K562 (cell line): ENCODE measurements at regions not wholly inside any gene's neighbourhood (a gene's known extent, or its start where the extent isn't known, plus 50 kb on each side); places are given as distances from the start of the nearest gene placed in this dataset.

ENCODE experiments used
- ATAC-seq: fragments of 200-7000 bp; cut with Tn5 transposase; 3 replicates; pipeline ENCODE4 v1.9.1; 2020; ENCODE audit warnings: moderate library complexity
- BruUV-seq: library from RNA; stranded (reverse); fragments of 400-500 nt; replicated peaks from 2 replicates; lab custom pipeline; 2021; lab: Mats Ljungman, UMichigan
- CTCF ChIA-PET: fragments of 300-600 bp; formaldehyde crosslinking; extraction: SDS; loops from one replicate; lab custom pipeline; 2021; ENCODE audit warnings: low intra/inter-chr PET ratio; lab: Yijun Ruan, JAX
- POLR2A ChIA-PET: fragments of 300-600, 350-650 bp; sonication (Branson Sonifier 250); formaldehyde crosslinking; extraction: SDS; loops from one replicate; lab custom pipeline; 2021; ENCODE audit warnings: antibody characterized with exemption, inconsistent platforms; lab: Yijun Ruan, JAX
- DNase-seq, 4 experiments: peaks; one replicate each; pipeline versions ENCODE4 v3.0.0 to v3.0.0-alpha.2; 2011 to 2018; ENCODE audit warnings: low spot score in 3 of 4, mixed read lengths in 3 of 4; ENCODE audit errors: extremely low read depth in 1 of 4
- FAIRE-seq: peaks from 2 replicates; lab custom pipeline; 2011; peaks lifted over from hg19 to GRCh38; lab: Jason Lieb, UNC
- H2AFZ ChIP-seq: 2 replicates; pipeline ENCODE4 v1.6.0; 2011; ENCODE audit warnings: low read depth, low read length, control low read depth, inconsistent platforms
- H3K27ac ChIP-seq: fragments of 200-600 bp; 3 replicates; pipeline ENCODE4 v1.8.0; 2011; ENCODE audit warnings: low read depth, mild to moderate bottlenecking, control low read depth, inconsistent platforms, low read length, moderate library complexity, mixed read lengths; ENCODE audit errors: extremely low read depth
- H3K27me3 ChIP-seq, 2 experiments: fragments of 300-600 bp in 1 of 2; 2 replicates in 1 of 2; 3 replicates in 1 of 2; pipeline versions ENCODE4 v1.6.0 to v1.8.0; 2011; ENCODE audit warnings: inconsistent platforms in 2 of 2, low read length in 2 of 2, mild to moderate bottlenecking in 1 of 2, mixed read lengths in 1 of 2, moderate library complexity in 1 of 2; ENCODE audit not compliant: control insufficient read depth in 2 of 2, insufficient read depth in 2 of 2
- H3K36me3 ChIP-seq: fragments of 300-600 bp; 3 replicates; pipeline ENCODE4 v1.8.0; 2011; ENCODE audit warnings: mild to moderate bottlenecking, low read length, inconsistent platforms; ENCODE audit not compliant: control insufficient read depth, insufficient read depth
- H3K4me1 ChIP-seq, 2 experiments: fragments of 200-600 bp in 1 of 2; replicated peaks in 1 of 2; 2 replicates in 1 of 2; 3 replicates in 1 of 2; pipeline versions ENCODE4 v1.5.1 to v1.8.0; 2011; ENCODE audit warnings: inconsistent platforms in 2 of 2, low read length in 2 of 2, mild to moderate bottlenecking in 1 of 2, mixed read lengths in 1 of 2, moderate library complexity in 1 of 2; ENCODE audit not compliant: control insufficient read depth in 2 of 2, insufficient read depth in 2 of 2
- H3K4me2 ChIP-seq: 2 replicates; pipeline ENCODE4 v1.6.1; 2011; ENCODE audit warnings: low read length, control low read depth, inconsistent platforms, mixed read lengths; ENCODE audit not compliant: insufficient read depth
- H3K4me3 ChIP-seq: fragments of 200-600 bp; sonication (generic), shearing (Covaris generic); 2 replicates; pipeline ENCODE4 v1.5.1; 2016; ENCODE audit warnings: control low read depth, inconsistent platforms
- H3K79me2 ChIP-seq: fragments of 200-600 bp; 3 replicates; pipeline ENCODE4 v1.8.0; 2011; ENCODE audit warnings: low read length, inconsistent platforms; ENCODE audit not compliant: control insufficient read depth, insufficient read depth
- H3K9ac ChIP-seq, 2 experiments: 2 replicates each; pipeline versions ENCODE4 v1.6.0 to v1.6.1; 2011; ENCODE audit warnings: low read depth in 2 of 2, low read length in 2 of 2, control low read depth in 1 of 2, inconsistent platforms in 1 of 2, mild to moderate bottlenecking in 1 of 2, mixed read lengths in 1 of 2; ENCODE audit not compliant: insufficient read depth in 1 of 2
- H3K9me1 ChIP-seq: one replicate; pipeline ENCODE4 v1.6.0; 2011; ENCODE audit warnings: inconsistent platforms, mild to moderate bottlenecking, low read length, moderate library complexity; ENCODE audit not compliant: control insufficient read depth, insufficient read depth
- H3K9me3 ChIP-seq: replicated peaks from 2 replicates; pipeline ENCODE4 v1.5.1; 2011; ENCODE audit warnings: low read depth, low read length, inconsistent platforms; ENCODE audit not compliant: control insufficient read depth, insufficient read depth
- H4K20me1 ChIP-seq: replicated peaks from 2 replicates; pipeline ENCODE4 v1.6.1; 2011; ENCODE audit warnings: low read length, inconsistent platforms, mixed read lengths; ENCODE audit not compliant: control insufficient read depth, insufficient read depth
- ETV6 ChIP-seq, 3 experiments: fragments of 150-350 bp in 1 of 3; sonication (generic) in 1 of 3; formaldehyde crosslinking in 1 of 3; IDR thresholded peaks; 2 replicates each; pipeline versions ENCODE4 v1.6.1 to v1.8.0; 2014 to 2022; ENCODE audit warnings: borderline replicate concordance in 2 of 3, low read depth in 2 of 3, antibody characterized with exemption in 1 of 3, low read length in 1 of 3, mild to moderate bottlenecking in 1 of 3, missing genetic modification reagents in 1 of 3
- FOXK2 ChIP-seq, 2 experiments: fragments of 450-650 bp; IDR thresholded peaks in 1 of 2; conservative IDR thresholded peaks in 1 of 2; 2 replicates each; pipeline ENCODE4 v1.6.1; 2016; ENCODE audit warnings: low read depth in 2 of 2, mild to moderate bottlenecking in 1 of 2
- FOXP1 ChIP-seq: sonication (generic); formaldehyde crosslinking; IDR thresholded peaks from 2 replicates; pipeline ENCODE4 v1.8.0; 2022; ENCODE audit warnings: mild to moderate bottlenecking, missing genetic modification reagents
- HDAC6 ChIP-seq: IDR thresholded peaks from 2 replicates; pipeline ENCODE4 v1.6.1; 2012; ENCODE audit warnings: low read depth, mild to moderate bottlenecking, control low read depth, inconsistent platforms, low read length, moderate library complexity
- MEF2D ChIP-seq: conservative IDR thresholded peaks from 2 replicates; pipeline ENCODE4 v1.6.1; 2016; ENCODE audit warnings: low read depth, missing genetic modification characterization, missing compliant biosample characterization
- MYNN ChIP-seq, 2 experiments: sonication (generic); formaldehyde crosslinking in 1 of 2; IDR thresholded peaks; 2 replicates each; pipeline versions ENCODE4 v1.5.0 to v1.6.1; 2016 to 2020; ENCODE audit warnings: antibody characterized with exemption in 1 of 2, missing genetic modification reagents in 1 of 2
- PRPF4 ChIP-seq: fragments of 200-400 bp; formaldehyde crosslinking; IDR thresholded peaks from one replicate; pipeline ENCODE4 v1.6.1; 2017; ENCODE audit warnings: low read length, low read depth, mild to moderate bottlenecking; ENCODE audit not compliant: insufficient read depth, poor library complexity, severe bottlenecking
- PTBP1 ChIP-seq: fragments of 200-400 bp; formaldehyde crosslinking; IDR thresholded peaks from 2 replicates; pipeline ENCODE4 v1.6.1; 2017; ENCODE audit warnings: low read depth, low read length
- SIN3B ChIP-seq: fragments of 450-650 bp; IDR thresholded peaks from 2 replicates; pipeline ENCODE4 v1.6.1; 2017; ENCODE audit warnings: low read depth, mild to moderate bottlenecking, moderate library complexity
- ZNF253 ChIP-seq: fragments of 250-450 bp; sonication (Bioruptor Pico); conservative IDR thresholded peaks from 2 replicates; pipeline ENCODE4 v1.6.1; 2021; ENCODE audit warnings: mild to moderate bottlenecking
- ZNF79 ChIP-seq: fragments of 250-450 bp; sonication (Bioruptor Pico); IDR thresholded peaks from 2 replicates; pipeline ENCODE4 v1.4.0; 2020; ENCODE audit warnings: low read depth, mild to moderate bottlenecking, moderate library complexity
- WGBS: fragments of 100-300 bp; shearing (Covaris generic); methylation state at CpG from one replicate; pipeline ENCODE4 v1.1.6; 2016; ENCODE audit warnings: low coverage, mixed read lengths; ENCODE audit not compliant: insufficient coverage; ENCODE audit errors: missing lambda C conversion rate; 5-methylcytosine and 5-hydroxymethylcytosine counted together
- in situ Hi-C: fragments of 300-500 bp; cut with MboI; formaldehyde crosslinking; loops from 4 replicates; pipeline ENCODE4 v1.15.0; 2018; ENCODE audit warnings: inconsistent platforms, mixed read lengths
- intact Hi-C: fragments of 100-400 bp; cut with micrococcal nuclease; formaldehyde crosslinking; loops from 2 replicates; pipeline ENCODE4 v1.14.2; 2022
- TF ChIP-seq, protein P1 (sequence below): fragments of 250-450 bp; sonication (Bioruptor Pico); IDR thresholded peaks from 2 replicates; pipeline ENCODE4 v1.8.0; 2021; ENCODE audit warnings: borderline replicate concordance, mild to moderate bottlenecking, moderate library complexity; ENCODE audit not compliant: poor library complexity, severe bottlenecking

DNA sequence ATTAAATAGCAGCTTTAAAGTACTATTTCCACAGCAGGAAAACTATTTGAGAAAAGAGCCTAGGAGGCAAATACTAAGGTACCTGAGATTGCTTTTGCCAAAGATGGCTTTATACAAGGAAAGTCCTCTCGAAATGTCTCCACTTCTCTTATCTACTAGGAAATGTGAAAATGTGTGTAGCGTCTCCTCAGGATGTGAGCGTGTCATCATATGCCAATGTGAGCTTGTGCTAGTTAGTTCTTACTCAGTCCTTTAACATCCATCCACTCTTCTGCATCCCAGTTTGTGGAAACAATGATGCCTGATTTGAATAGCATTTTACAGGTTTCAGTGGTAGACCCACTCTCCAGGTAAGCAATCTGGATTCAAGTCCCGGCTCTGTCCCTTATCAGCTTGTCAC lies 421.0 kb downstream of the DYNC2H1 start:
- ChIA-PET POLR2A (no interaction called here), CTCF (no interaction called here)
- ATAC-seq (no peak), FAIRE-seq (no peak), DNase-seq (no peak)
- in situ Hi-C loops, result no loop called here
- no peaks in the 10 kb centered on the region for H3K9me1 ChIP-seq
- no peaks in the 10 kb centered on the region for H3K36me3 ChIP-seq
- no peaks in the 10 kb centered on the region for H4K20me1 ChIP-seq
- H3K79me2 ChIP-seq, result no peaks in the 10 kb centered on the region
- no peak overlapping the region for H3K4me2 ChIP-seq
- H3K27ac ChIP-seq, result no peak overlapping the region
- no peak overlapping the region for H2AFZ ChIP-seq
- TF ChIP-seq PRPF4 (no peak), ZNF253 (no peak), FOXK2 (conservative IDR thresholded peaks at IDR 0.05 in 1 of 2, IDR thresholded peaks at IDR 0.05 in 1 of 2; ENCODE audit: low read depth in 2 of 2) (no peak), MYNN (IDR thresholded peaks at IDR 0.05) (no peak), MYNN (CRISPR knock-in tag; IDR thresholded peaks at IDR 0.05) (no peak), PTBP1 (no peak), FOXP1 (CRISPR knock-in tag) (no peak), MEF2D (tag) (no peak), SIN3B (no peak), HDAC6 (no peak), ETV6 (IDR thresholded peaks at IDR 0.05; ENCODE audit: borderline replicate concordance in 1 of 2, low read depth in 2 of 2, low read length in 1 of 2) (no peak), ETV6 (CRISPR knock-in tag; IDR thresholded peaks at IDR 0.05; ENCODE audit: borderline replicate concordance) (no peak), ZNF79 (CRISPR knock-in tag) (no peak)
- TF ChIP-seq, protein P1, sequence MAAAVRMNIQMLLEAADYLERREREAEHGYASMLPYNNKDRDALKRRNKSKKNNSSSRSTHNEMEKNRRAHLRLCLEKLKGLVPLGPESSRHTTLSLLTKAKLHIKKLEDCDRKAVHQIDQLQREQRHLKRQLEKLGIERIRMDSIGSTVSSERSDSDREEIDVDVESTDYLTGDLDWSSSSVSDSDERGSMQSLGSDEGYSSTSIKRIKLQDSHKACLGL, result no peak
- intact Hi-C loops, result no loop called here
- no peaks in the 10 kb centered on the region for H3K27me3 ChIP-seq
- no peaks in the 10 kb centered on the region; the same call in 1 of the 2 replicates for H3K9me3 ChIP-seq
- no peak overlapping the region for H3K9ac ChIP-seq
- BruUV-seq, result no TSS peak
- H3K4me3 ChIP-seq, result no peak overlapping the region
- no peaks in the 10 kb centered on the region for H3K4me1 ChIP-seq
- 2% methylated on average over 4 of the region's 4 CpGs for WGBS
